ENCODE measurements at regions not wholly inside any gene's neighbourhood (a gene's known extent, or its start where the extent isn't known, plus 50 kb on each side); places are given as distances from the start of the nearest gene placed in this dataset.
A peak's percentile ranks its signal among the peaks of the same experiment; 100 is the strongest.

- H3K4me3 Mint-ChIP-seq (ENCODE audit: unreplicated experiment): no peak overlapping the region
- H3K4me1 Mint-ChIP-seq (ENCODE audit: unreplicated experiment): no peaks in the 10 kb centered on the region
- H3K27me3 Mint-ChIP-seq (ENCODE audit: unreplicated experiment): no peaks in the 10 kb centered on the region
- peak; percentile 28 for DNase-seq (ENCODE audit: low spot score)
- H3K36me3 Mint-ChIP-seq (ENCODE audit: low read depth, unreplicated experiment): no peaks in the 10 kb centered on the region
- no peak overlapping the region for H3K27ac Mint-ChIP-seq (ENCODE audit: unreplicated experiment)
- no peaks in the 10 kb centered on the region for H3K9me3 Mint-ChIP-seq (ENCODE audit: unreplicated experiment)
- peak; percentile 56 for TF ChIP-seq CTCF (IDR thresholded peaks at IDR 0.05; ENCODE audit: unreplicated experiment)
Observed at GRCh38 chr6:50185006-50185405, 135.3 kb upstream of the DEFB112 start.

- no peaks in the 10 kb centered on the region for H3K36me3 Mint-ChIP-seq (ENCODE audit: low read depth, unreplicated experiment)
- H3K4me1 Mint-ChIP-seq (ENCODE audit: unreplicated experiment): no peaks in the 10 kb centered on the region
- no peak for TF ChIP-seq CTCF (IDR thresholded peaks at IDR 0.05; ENCODE audit: unreplicated experiment)
- H3K9me3 Mint-ChIP-seq (ENCODE audit: unreplicated experiment): no peaks in the 10 kb centered on the region
- H3K27me3 Mint-ChIP-seq (ENCODE audit: unreplicated experiment): no peaks in the 10 kb centered on the region
- no peak for DNase-seq (ENCODE audit: low spot score)
- H3K27ac Mint-ChIP-seq (ENCODE audit: unreplicated experiment): no peak overlapping the region
- no peak overlapping the region for H3K4me3 Mint-ChIP-seq (ENCODE audit: unreplicated experiment)
Observed at GRCh38 chr6:50187351-50187921, 137.7 kb upstream of the DEFB112 start.

- Mint-ChIP-seq H3K36me3 (ENCODE audit: low read depth, unreplicated experiment) (no peaks in the 10 kb centered on the region), H3K4me3 (ENCODE audit: unreplicated experiment) (no peak overlapping the region), H3K27ac (ENCODE audit: unreplicated experiment) (no peak overlapping the region), H3K27me3 (ENCODE audit: unreplicated experiment) (no peaks in the 10 kb centered on the region), H3K4me1 (ENCODE audit: unreplicated experiment) (no peaks in the 10 kb centered on the region), H3K9me3 (ENCODE audit: unreplicated experiment) (no peaks in the 10 kb centered on the region)
- no peak for TF ChIP-seq CTCF (IDR thresholded peaks at IDR 0.05; ENCODE audit: unreplicated experiment)
- no peak for DNase-seq (ENCODE audit: low spot score)
Observed at GRCh38 chr6:50198245-50198644, 148.5 kb upstream of the DEFB112 start.

- Mint-ChIP-seq H3K36me3 (ENCODE audit: low read depth, unreplicated experiment) (no peaks in the 10 kb centered on the region), H3K27ac (ENCODE audit: unreplicated experiment) (no peak overlapping the region), H3K27me3 (ENCODE audit: unreplicated experiment) (no peaks in the 10 kb centered on the region), H3K4me3 (ENCODE audit: unreplicated experiment) (no peak overlapping the region), H3K4me1 (ENCODE audit: unreplicated experiment) (no peaks in the 10 kb centered on the region), H3K9me3 (ENCODE audit: unreplicated experiment) (no peaks in the 10 kb centered on the region)
- DNase-seq (ENCODE audit: low spot score): no peak
- no peak for TF ChIP-seq CTCF (IDR thresholded peaks at IDR 0.05; ENCODE audit: unreplicated experiment)
Observed at GRCh38 chr6:50202766-50203165, 153.0 kb upstream of the DEFB112 start.

- H3K27me3 Mint-ChIP-seq (ENCODE audit: unreplicated experiment): no peaks in the 10 kb centered on the region
- H3K27ac Mint-ChIP-seq (ENCODE audit: unreplicated experiment): no peak overlapping the region
- H3K4me3 Mint-ChIP-seq (ENCODE audit: unreplicated experiment): no peak overlapping the region
- DNase-seq (ENCODE audit: low spot score): no peak
- no peak for TF ChIP-seq CTCF (IDR thresholded peaks at IDR 0.05; ENCODE audit: unreplicated experiment)
- H3K36me3 Mint-ChIP-seq (ENCODE audit: low read depth, unreplicated experiment): no peaks in the 10 kb centered on the region
- H3K9me3 Mint-ChIP-seq (ENCODE audit: unreplicated experiment): no peaks in the 10 kb centered on the region
- no peaks in the 10 kb centered on the region for H3K4me1 Mint-ChIP-seq (ENCODE audit: unreplicated experiment)
Observed at GRCh38 chr6:50211582-50211981, 161.9 kb upstream of the DEFB112 start.

Data from endothelial cell (in vitro differentiated cells).